Islet of Langerhans (tissue), 1 donor: ENCODE measurements at regions not wholly inside any gene's neighbourhood (a gene's known extent, or its start where the extent isn't known, plus 50 kb on each side); places are given as distances from the start of the nearest gene placed in this dataset.

Experiments
- FAIRE-seq: peaks from one replicate; lab custom pipeline; 2011; peaks lifted over from hg19 to GRCh38; lab: Jason Lieb, UNC

DNA sequence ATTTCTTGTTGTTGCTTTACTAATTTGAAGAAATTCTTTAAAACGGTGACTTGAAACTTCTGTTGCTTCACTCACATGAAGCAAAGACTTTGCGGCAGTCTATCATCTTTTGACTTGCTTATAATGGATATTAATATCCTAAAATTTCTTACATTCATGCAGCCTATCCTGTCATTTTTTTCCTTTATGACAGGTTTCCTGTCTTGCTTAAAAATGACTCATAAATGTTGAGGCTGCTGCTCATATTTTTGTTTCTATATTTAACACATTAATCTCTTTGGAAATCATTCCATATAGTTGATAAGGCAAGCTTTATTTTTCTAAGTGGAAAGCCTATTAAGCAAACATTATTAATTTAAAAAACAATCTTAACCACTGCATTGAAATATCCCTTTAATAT lies 176.6 kb upstream of the GALNTL6 start:
- FAIRE-seq, result no peak

DNA sequence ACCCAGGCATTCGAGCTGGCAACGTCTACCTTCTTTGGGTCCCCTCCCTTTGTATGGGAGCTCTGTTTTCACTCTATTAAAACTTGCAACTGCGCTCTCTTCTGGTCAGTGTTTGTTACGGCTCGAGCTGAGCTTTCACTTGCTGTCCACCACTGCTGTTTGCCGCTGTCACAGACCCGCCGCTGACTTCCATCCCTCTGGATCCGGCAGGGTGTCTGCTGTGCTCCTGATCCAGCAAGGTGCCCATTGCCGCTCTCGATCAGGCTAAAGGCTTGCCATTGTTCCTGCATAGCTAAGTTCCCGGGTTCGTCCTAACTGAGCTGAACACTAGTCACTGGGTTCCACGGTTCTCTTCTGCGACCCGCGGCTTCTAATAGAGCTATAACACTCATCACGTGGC lies 183.5 kb upstream of the GALNTL6 start:
- no peak for FAIRE-seq

DNA sequence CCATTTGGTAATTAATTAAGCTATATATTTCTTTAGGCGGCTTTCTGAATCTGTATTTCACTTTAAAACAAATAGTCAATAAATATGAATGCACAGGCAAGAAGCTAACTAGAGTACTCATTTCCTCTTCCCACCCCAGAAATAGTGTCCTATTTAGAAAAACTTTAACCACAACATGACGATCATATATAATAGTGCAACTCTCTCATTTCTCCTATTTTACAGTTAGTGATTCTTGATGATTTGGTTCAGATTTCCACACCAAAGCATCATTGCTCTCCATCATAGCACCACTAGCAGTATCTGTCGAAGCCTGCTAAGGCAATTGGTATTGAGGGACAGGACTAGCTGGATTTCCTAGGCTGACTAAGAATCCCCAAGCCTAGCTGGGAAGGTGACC lies 184.0 kb upstream of the GALNTL6 start:
- FAIRE-seq, result no peak

DNA sequence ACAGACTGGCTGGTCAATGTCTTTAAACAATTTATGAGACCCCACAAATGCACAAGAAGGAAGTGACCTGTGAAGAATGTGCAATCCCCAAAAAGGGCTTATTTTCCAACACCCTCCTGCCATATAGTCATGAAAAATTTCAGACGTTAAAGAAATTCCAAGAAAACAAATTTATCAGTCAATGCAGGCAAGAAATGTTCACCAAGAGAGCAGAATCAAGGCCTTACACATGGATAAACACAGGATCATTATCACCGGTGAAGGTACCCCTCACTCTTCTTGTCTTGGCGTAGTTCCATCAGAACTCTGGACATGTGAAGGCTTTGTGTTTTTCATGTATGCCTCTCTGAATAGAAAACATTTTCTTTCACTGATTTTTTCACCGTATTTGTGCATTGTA lies 186.7 kb upstream of the GALNTL6 start:
- FAIRE-seq, result no peak

DNA sequence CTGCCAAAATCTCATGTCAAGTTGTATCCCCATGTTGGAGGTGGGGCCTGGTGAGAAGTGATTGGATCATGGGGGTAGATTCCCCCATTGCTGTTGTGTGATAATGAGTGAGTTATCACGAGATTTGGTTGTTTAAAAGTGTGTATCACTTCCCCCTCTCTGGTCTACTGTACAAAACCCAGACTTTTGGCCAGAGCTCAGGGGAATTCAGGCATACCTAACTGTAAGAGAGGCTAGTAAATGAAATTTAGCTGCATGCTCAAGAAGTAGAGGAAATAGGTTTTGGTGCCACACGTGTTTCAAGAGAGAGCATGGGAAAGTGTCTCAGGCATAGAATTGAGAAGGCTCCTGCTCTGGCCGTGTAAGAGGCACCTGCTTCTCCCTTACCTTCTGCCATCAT lies 190.5 kb upstream of the GALNTL6 start:
- FAIRE-seq, result no peak

DNA sequence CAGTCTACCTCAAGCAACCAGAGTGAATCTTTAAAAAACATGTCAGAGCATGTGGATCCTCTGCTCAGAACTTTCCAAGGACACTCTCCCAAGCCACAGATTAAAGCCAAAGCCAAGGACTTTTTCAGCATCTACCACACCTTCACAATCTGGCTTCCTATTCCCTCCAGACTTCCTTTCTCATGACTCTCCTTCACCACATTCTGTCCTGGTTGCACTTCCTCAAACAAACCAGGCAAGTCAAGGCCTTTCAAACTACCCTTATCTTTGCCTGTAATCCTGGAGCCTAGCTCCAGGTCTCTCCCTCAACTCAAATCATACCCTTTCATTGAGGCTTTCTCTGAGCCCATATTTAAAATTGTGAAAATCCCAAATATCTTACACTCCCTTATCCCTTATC lies 191.6 kb upstream of the GALNTL6 start:
- no peak for FAIRE-seq

DNA sequence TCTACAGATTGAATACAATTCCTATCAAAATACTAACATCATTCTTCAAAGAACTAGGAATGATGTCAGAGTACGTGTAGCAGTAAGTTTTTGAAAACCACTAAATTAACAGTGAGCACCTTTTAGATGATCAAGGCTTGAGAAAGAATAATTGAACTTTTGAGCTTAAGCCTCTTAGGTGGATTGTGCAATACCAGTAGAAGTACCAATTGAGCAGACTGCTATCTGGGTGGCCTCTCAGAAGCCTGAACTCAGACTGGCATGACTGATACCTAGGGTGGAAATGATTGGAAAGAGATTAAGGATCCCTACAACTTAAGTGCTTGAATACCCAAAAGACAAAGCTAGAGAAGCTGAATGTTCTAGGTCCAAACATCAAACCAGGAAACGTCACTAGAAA lies 200.3 kb upstream of the GALNTL6 start:
- FAIRE-seq, result no peak

DNA sequence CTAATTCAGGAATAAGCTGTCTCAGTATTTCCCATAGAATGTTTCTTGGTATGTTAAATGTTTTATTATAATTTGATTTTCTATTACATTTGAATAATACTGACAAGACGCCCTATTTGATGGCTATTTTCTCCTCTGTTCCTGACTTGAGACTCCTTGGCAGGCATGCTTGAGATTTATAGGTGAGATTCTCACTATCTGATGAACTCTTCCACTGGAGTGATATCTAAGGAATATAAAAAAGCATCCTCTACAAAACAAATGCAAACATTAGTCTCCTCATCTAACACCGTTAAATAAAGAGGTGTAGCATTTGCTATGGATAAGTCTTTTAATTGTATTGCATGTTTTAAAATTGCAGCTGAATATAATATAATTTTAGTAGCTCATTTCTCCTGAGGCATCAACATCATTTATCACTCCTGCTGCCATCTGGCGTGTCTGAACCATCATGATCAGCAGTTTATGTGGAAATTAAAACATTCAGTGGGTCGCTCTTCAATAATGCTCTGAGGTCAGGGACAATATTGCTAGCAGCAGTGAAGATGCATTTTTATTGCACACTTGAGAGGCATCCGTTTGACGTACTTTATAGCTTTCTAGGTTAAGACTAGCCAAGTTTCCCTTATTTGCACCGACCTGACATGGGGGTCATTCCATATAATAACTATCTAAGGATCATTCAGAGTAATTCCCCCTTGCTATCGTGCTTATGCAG lies 210.4 kb upstream of the GALNTL6 start:
- FAIRE-seq, result no peak

DNA sequence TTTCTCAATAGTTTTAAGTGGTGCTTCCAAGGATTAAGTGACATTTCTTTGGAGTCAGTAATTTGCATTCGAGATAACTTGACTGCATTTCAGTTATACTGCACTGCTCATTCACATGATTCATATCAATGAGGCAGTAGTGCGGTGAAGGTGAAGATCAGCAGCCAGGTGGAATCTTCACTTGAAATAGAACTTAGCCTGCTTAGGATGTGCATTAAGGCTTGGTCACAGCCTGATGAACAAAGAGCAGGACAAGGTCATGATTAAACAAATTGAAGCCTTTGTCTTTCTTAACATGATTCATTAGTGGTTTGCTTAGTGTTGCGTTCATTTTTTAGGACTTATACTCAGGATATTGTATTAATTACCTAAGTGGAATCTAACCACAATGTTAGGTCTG lies 212.1 kb upstream of the GALNTL6 start:
- no peak for FAIRE-seq

DNA sequence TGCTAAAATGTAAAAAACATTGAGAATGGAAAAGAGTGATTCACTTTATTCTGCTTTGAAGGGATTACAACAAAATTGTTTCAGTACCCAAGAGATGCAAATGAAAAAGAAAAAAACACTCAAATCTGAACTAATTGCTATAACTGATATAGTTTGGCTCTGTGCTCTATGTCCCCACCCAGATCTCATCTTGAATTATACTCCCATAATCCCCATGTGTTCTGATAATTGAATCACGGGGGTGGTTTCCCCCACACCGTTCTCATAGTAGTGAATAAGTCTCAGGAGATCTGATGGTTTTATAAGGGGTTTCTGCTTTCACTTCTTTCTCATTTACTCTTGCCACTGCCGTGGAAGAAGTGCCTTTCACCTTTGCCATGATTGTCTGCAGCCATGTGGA lies 213.6 kb upstream of the GALNTL6 start:
- no peak for FAIRE-seq

DNA sequence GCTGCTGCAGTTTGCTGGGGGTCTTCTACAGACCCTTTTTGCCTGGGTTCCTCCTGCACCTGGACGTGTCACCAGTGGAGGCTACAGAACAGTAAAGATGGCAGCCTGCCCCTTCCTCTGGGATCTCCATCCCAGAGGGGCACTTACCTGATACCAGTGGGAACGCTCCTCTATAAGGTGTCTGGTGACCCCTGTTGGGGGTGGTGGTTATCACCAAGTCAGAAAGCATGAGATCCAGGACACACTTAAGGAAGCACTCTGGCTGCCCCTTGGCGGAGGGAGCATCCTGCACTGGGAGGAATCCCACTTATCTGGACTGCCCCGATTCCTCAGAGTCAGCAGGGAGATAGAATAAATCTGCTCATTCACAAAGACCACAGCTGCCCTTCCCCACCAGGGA lies 218.9 kb upstream of the GALNTL6 start:
- no peak for FAIRE-seq

DNA sequence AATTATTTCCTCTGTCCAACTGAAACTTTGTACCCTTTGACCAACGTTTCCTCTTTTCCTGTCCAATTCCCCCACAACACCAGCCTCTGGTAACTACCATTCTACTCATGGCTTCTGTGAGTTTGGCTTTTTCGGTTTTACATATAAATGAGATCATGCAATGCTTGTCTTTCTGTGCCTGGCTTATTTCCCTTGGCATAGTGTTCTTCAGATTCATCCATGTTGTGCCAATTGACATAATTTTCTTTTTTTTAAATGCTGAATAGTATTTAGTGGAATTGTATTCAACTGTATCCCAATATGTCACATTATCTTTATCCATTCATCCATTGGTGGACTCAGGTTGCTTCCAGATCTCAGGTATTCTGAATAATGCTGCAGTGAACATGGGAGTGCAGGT lies 222.5 kb upstream of the GALNTL6 start:
- no peak for FAIRE-seq

DNA sequence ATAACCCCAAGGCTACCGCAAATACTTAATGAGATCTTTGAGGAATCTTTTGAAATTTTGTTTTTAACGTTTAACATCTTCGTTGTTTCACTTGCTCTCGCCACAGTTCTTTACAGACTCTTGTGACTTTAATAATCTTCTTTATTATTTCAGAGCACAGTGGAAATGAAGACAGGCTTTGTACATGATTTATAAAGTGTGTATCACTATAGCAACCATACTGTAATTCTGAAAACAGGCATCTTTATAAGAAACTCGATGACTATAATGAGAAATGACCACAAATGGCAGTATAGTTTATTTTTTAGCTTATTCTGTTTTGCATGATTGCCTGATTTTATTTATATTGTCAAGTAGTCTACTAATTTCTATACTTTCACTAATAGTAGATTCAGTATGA lies 224.4 kb upstream of the GALNTL6 start:
- FAIRE-seq, result no peak

DNA sequence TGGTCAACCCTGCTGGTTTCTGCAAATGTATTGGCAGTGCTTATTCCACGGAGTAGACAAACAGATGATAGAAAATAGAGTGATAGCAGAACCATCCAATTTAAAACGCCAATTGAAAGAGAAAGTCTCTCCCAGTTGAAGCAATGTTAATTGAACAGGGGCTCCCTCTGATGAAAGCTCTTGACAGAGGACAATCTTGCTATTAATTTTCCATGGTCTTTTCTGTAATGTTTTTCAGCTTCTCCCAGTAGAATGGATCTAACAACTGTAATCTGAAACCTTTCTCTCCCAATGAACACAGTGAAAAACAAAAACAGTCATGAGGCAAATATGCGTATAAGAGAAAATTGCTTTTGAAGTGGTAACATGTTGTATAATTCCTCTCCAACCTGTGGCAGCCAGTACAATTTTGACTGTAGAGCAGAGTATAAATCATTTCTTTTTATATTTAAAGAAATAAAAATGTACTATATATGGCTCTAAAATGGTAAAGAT lies 225.1 kb upstream of the GALNTL6 start:
- no peak for FAIRE-seq

DNA sequence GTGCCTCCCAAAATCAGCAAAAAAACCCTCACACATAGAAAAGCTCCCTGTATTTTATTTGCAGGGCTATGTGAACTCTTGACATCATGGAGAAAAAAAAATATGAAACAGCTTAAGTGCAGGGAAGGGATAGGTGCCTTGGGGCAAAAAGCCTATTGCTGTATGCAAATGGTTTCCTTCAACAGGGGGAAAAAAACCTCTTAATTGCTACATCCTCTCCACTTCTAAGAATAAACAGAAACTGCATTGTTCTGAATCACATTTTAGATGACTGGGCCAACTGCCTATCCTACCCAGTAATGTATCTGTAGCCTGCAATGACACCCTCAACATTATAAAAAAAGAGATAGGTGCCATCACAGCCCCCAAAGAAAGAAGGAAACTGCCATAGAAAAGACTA lies 229.4 kb upstream of the GALNTL6 start:
- FAIRE-seq, result no peak

DNA sequence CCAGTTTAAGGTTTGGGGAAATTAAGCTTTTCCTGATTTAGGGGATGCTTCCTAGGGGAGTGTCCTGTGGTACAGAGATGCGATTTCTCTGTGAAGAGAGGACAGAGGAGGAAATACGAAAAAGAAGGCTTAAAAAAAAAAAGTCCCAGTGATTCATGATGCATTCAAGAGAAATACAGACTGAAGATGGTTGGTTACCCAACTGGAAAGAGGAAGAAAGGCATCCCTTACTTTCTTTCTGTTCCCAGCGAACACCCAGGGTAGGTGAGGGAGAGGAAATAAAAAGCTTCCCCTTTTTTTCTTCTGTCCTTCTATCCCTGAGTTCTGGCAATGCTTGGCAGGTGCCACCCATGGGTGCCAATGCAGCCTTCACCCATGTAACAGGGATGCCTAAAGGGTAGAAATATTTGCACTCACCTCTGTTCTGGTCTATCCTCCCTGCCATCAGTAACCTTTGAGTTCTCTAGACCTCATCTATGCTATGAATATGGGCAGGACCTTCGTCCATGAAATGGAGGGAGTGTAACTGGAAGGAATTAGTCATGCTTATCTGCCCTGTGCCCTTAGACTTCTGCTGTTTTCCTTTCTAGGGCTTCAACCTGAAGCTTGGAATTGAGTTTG lies 230.1 kb upstream of the GALNTL6 start:
- FAIRE-seq, result no peak

DNA sequence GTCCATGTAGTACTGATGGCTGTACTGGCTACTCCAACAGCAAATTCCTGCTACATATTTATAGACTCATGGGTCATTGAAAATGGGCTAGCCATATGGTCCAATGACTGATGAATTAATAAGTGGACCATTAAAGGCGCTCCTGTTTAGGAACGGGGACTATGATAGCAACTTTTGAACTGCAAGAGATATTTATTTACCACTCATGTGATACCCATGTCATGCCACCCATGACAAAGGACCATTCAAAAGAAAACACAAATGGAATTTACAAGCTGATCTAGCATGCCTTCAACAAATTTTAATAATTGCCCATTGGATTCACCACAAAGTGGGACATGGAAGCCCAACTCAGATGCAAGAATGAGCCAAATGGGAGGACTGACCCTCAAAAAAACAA lies 240.0 kb upstream of the GALNTL6 start:
- no peak for FAIRE-seq

DNA sequence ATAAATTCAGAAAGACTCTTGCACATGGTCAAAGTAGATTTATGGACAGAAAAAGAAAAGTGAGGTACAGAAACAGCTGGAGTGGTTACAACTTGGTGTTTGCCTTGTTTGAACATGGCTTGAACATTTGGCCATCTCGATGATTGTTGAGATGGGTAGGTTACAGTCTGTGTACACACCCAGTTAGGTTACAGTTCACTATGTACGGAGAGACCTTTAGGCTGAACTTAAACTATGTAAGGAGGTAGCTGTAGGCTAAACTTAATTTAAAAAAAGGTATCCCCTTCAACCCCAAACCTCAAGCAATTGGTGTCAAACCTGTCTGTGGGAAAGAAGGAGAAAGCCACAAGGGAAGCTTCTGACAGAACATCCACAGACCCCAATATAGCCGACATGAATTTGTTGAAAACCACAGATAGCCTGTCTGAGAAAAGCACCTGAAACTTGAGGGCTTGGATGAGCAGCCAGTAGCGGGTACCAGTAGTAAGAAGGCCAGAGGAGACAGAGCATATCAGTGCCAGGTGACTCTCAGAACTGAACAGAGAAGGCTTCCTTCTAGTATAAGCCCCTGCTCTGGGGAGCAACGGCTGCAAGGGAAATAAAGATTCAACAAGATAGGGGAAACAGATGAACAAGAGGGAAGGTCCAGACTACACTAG lies 247.9 kb upstream of the GALNTL6 start:
- FAIRE-seq, result no peak

DNA sequence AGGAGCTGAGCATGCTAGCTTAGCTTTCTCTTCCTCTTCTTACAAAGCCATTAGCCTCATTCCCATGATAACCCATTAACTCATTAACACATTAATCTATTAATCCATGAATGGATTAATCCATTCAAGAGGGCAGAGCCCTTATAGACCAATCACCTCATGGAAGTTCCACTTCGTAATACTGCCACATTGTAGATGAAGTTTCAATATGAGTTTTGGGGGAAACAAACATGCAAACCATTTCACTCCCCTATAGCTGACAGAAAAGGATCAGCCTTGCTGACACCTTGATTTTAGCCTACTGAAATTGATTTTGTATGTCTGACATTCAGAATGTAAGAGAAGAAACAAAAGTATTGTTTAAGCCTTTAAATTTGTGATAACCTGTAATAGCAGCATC lies 251.8 kb upstream of the GALNTL6 start:
- no peak for FAIRE-seq

DNA sequence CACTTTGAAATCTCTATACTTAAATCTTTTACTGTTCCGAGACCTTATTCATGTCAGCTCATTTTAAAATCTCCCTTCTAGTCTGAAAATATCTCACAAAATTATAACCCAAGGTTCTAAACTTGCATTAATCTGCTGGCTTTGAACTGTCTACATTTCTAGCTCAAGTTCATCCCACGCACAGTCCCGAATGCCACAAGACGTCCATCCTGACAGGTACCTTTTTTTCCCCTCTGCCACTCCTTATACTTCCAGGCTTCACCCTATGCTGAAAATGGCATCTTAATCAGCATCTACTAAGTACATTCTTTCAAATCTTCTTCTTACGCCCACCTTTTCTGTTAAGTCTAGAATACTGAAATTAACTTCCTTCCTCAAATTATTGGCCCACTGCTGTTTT lies 259.2 kb upstream of the GALNTL6 start:
- FAIRE-seq, result no peak

DNA sequence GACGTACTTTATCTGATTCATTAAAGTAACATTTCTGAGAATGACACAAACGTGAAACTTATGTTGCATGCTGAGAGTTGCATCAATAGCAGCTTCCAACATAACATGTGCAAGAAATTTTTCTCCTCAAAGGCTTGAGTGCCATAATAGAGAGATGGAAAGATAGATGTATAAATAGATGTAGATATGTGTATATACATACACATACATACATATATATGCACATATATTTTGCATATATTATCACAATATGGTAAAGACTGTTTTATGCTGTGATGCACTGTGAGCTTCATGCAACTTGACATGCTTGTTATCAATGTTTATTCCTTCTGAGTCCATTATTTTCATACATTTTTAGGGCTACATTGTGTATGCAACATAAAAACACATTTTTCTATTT lies 270.6 kb upstream of the GALNTL6 start:
- no peak for FAIRE-seq

DNA sequence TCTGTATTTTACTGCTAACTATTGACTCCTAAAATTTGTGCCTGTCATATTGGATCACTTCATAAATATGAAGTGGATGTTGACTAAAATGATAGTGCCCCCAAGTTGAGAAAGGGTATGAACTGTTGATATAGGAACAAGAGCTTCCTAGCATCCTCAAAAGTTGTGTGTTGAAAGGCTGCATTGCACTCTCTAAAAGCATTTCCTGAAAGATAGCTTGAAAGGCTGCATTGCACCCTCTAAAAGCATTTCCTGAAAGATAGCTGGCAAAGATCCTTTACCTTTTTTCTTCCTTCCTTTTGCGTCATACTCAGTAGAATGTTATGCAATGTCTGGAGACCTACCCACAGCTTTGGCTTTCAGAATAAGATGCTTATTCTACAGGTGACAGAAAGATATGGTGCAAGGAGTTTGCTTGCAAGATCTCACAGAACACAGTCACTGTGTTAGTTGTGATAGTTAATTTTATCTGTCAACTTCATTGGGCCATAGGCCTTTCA lies 274.6 kb upstream of the GALNTL6 start:
- FAIRE-seq, result no peak

DNA sequence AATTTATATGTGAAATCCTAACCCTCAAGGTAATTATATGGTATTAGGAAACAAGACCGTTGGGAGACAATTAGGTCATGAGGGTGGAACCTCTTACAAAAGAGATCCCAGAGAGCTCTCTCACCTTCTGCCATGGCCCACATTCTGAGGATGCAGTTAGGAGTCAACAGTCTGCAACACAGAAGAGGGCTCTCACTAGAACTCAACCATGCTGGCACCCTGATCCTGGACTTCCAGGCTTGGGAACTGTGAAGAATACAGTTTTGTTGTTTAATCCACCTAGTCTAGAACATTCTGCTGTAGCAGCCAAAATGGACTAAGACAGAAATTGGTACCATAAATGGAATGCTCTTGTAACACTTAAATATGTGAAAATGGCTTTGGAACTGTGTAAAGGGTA lies 278.8 kb upstream of the GALNTL6 start:
- no peak for FAIRE-seq

DNA sequence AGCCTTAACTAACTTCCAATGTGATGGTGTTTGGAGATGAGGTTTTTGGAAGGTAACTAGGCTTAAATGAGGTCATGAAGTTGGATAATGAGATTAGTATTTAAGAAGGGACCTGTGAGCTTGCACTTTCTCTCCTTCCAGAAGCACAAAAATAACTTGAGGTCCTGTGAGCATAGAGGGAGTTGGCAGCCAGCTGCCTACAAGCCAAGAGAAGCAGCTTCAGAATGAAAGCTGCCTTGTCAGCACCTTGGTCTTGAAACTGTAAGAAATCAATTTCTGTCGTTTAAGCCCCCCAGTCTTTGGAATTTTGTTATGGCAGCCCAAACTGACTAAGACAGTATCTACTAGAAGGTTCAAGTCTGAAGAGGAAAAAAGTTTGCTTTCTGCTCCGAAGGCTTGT lies 280.2 kb upstream of the GALNTL6 start:
- FAIRE-seq, result no peak
